HepG2 (cell line): ENCODE measurements at regions not wholly inside any gene's neighbourhood (a gene's known extent, or its start where the extent isn't known, plus 50 kb on each side); places are given as distances from the start of the nearest gene placed in this dataset.

Experiments
- ATAC-seq: fragments of 200-7000 bp; cut with Tn5 transposase; 3 replicates; pipeline ENCODE4 v1.9.1; 2020; ENCODE audit warnings: mild to moderate bottlenecking, moderate library complexity
- BruUV-seq: library from RNA; stranded (reverse); fragments of 400-500 nt; replicated peaks from 2 replicates; lab custom pipeline; 2021; lab: Mats Ljungman, UMichigan
- CTCF ChIA-PET: fragments of 300-600 bp; formaldehyde crosslinking; extraction: SDS; loops from one replicate; lab custom pipeline; 2021; ENCODE audit warnings: low total read pairs, inconsistent platforms, low intra/inter-chr PET ratio; lab: Yijun Ruan, JAX
- POLR2A ChIA-PET: fragments of 350-600 bp; sonication (Branson Sonifier 250); formaldehyde crosslinking; loops from one replicate; lab custom pipeline; 2020; ENCODE audit warnings: antibody characterized with exemption, inconsistent platforms; lab: Yijun Ruan, JAX
- DNase-seq: peaks from one replicate; pipeline ENCODE4 v3.0.0-alpha.2; 2015; ENCODE audit warnings: low spot score
- FAIRE-seq: peaks from 3 replicates; lab custom pipeline; 2011; peaks lifted over from hg19 to GRCh38; lab: Jason Lieb, UNC
- H2AFZ ChIP-seq: one replicate; pipeline ENCODE4 v1.6.1; 2011; ENCODE audit warnings: low read length, inconsistent platforms
- H3K27ac ChIP-seq: fragments of 300-600 bp; 3 replicates; pipeline ENCODE4 v1.8.0; 2011; ENCODE audit warnings: mixed run types, mild to moderate bottlenecking, mixed read lengths, low read length, inconsistent platforms; ENCODE audit not compliant: insufficient read depth; ENCODE audit errors: extremely low read length
- H3K27me3 ChIP-seq, 2 experiments: fragments of 200-600 bp in 1 of 2; 2 replicates in 1 of 2; 3 replicates in 1 of 2; pipeline versions ENCODE4 v1.6.0 to v1.8.0; 2011; ENCODE audit warnings: low read length in 2 of 2, mild to moderate bottlenecking in 2 of 2, moderate library complexity in 2 of 2, inconsistent platforms in 1 of 2; ENCODE audit not compliant: insufficient read depth in 2 of 2, control insufficient read depth in 1 of 2
- H3K36me3 ChIP-seq, 2 experiments: fragments of 200-600 bp in 1 of 2; replicated peaks in 1 of 2; 2 replicates in 1 of 2; 3 replicates in 1 of 2; pipeline versions ENCODE4 v1.5.1 to v1.8.0; 2011; ENCODE audit warnings: low read length in 2 of 2, inconsistent platforms in 1 of 2; ENCODE audit not compliant: insufficient read depth in 2 of 2, control insufficient read depth in 1 of 2
- H3K4me1 ChIP-seq: 2 replicates; pipeline ENCODE4 v1.5.1; 2012; ENCODE audit warnings: low read length, inconsistent platforms; ENCODE audit not compliant: insufficient read depth
- H3K4me2 ChIP-seq: 2 replicates; pipeline ENCODE4 v1.6.0; 2011; ENCODE audit warnings: low read depth, low read length, inconsistent platforms
- H3K4me3 ChIP-seq, 3 experiments: fragments of 200-600 bp in 1 of 3; sonication (generic), shearing (Covaris generic) in 1 of 3; replicated peaks in 1 of 3; 2 replicates each; pipeline ENCODE4 v1.5.1; 2011 to 2016; ENCODE audit warnings: low read length in 3 of 3, inconsistent platforms in 2 of 3, low read depth in 2 of 3, mild to moderate bottlenecking in 2 of 3, control low read depth in 1 of 3, mixed read lengths in 1 of 3; ENCODE audit not compliant: insufficient read depth in 1 of 3
- H3K79me2 ChIP-seq: one replicate; pipeline ENCODE4 v1.6.1; 2011; ENCODE audit warnings: low read length, inconsistent platforms; ENCODE audit not compliant: insufficient read depth
- H3K9ac ChIP-seq: 2 replicates; pipeline ENCODE4 v1.6.0; 2011; ENCODE audit warnings: mild to moderate bottlenecking, low read depth, low read length, inconsistent platforms; ENCODE audit not compliant: insufficient read depth
- H3K9me3 ChIP-seq: 2 replicates; pipeline ENCODE4 v1.5.1; 2012; ENCODE audit warnings: mild to moderate bottlenecking, low read length
- H4K20me1 ChIP-seq: 2 replicates; pipeline ENCODE4 v1.6.0; 2011; ENCODE audit warnings: inconsistent platforms, mild to moderate bottlenecking, low read length, moderate library complexity; ENCODE audit not compliant: insufficient read depth
- ARID4A ChIP-seq: sonication (generic); formaldehyde crosslinking; IDR thresholded peaks from 2 replicates; pipeline ENCODE4 v1.5.0; 2020; ENCODE audit warnings: mild to moderate bottlenecking, missing genetic modification reagents, borderline replicate concordance
- ATF7 ChIP-seq, 2 experiments: fragments of 450-650 bp in 1 of 2; sonication (generic) in 1 of 2; formaldehyde crosslinking in 1 of 2; IDR thresholded peaks; 2 replicates each; pipeline versions ENCODE4 v1.4.0 to v1.6.1; 2016 to 2020; ENCODE audit warnings: antibody characterized with exemption in 1 of 2, mild to moderate bottlenecking in 1 of 2, missing genetic modification reagents in 1 of 2
- BRD4 ChIP-seq: sonication (generic); formaldehyde crosslinking; IDR thresholded peaks from 2 replicates; pipeline ENCODE4 v1.4.0; 2020; ENCODE audit warnings: missing genetic modification reagents
- E2F5 ChIP-seq: sonication (generic); formaldehyde crosslinking; conservative IDR thresholded peaks from 2 replicates; pipeline ENCODE4 v1.4.0; 2020; ENCODE audit warnings: missing genetic modification reagents
- HNF4A ChIP-seq: sonication (generic); formaldehyde crosslinking; IDR thresholded peaks from 2 replicates; pipeline ENCODE4 v1.4.0; 2020; ENCODE audit warnings: missing genetic modification reagents
- PHB2 ChIP-seq: fragments of 450-650 bp; IDR thresholded peaks from 2 replicates; pipeline ENCODE4 v1.6.1; 2018; ENCODE audit not compliant: partially characterized antibody
- ZNF569 ChIP-seq: sonication (generic); formaldehyde crosslinking; IDR thresholded peaks from 2 replicates; pipeline ENCODE4 v1.5.0; 2020; ENCODE audit warnings: mild to moderate bottlenecking, missing genetic modification reagents, moderate library complexity, borderline replicate concordance
- WGBS: methylation state at CpG from one replicate; pipeline ENCODE4 v1.1.6; 2017; ENCODE audit warnings: low lambda C conversion rate; 5-methylcytosine and 5-hydroxymethylcytosine counted together
- in situ Hi-C: cut with HindIII; loops from 2 replicates; pipeline ENCODE4 v1.10.0; 2017; ENCODE audit warnings: low pct_unique_long_range_greater_than_20kb; ENCODE audit not compliant: extremely low pct_ligation_motif_present
- intact Hi-C: fragments of 100-400 bp; cut with micrococcal nuclease; formaldehyde crosslinking; loops from one replicate; pipeline ENCODE4 v1.10.0; 2022; ENCODE audit not compliant: unreplicated experiment
- TF ChIP-seq, protein P1 (sequence below): sonication (generic); formaldehyde crosslinking; IDR thresholded peaks from 2 replicates; pipeline ENCODE4 v1.5.0; 2020; ENCODE audit warnings: mild to moderate bottlenecking, missing genetic modification reagents, borderline replicate concordance

- Histone ChIP-seq H3K4me1 (no peaks in the 10 kb centered on the region), H3K79me2 (no peaks in the 10 kb centered on the region), H3K9me3 (peaks cover 78% of the 10 kb centered on the region), H4K20me1 (no peaks in the 10 kb centered on the region), H2AFZ (no peak overlapping the region), H3K9ac (no peak overlapping the region), H3K27me3 (no peaks in the 10 kb centered on the region), H3K27ac (no peak overlapping the region), H3K4me2 (no peak overlapping the region), H3K36me3 (no peaks in the 10 kb centered on the region), H3K4me3 (no peak overlapping the region)
- DNase-seq = no peak
- in situ Hi-C loops (no loop called here), intact Hi-C loops (no loop called here)
- ChIA-PET CTCF (no interaction called here), POLR2A (no interaction called here)
- FAIRE-seq = no peak
- WGBS = 3% methylated on average over 1 of the region's 1 CpG
- TF ChIP-seq ATF7 (IDR thresholded peaks at IDR 0.05) (peak; percentile 86), ATF7 (CRISPR knock-in tag; IDR thresholded peaks at IDR 0.05) (no peak), ZNF569 (no peak), ARID4A (CRISPR knock-in tag) (no peak), BRD4 (CRISPR knock-in tag) (no peak)
- ATAC-seq = no peak
- BruUV-seq = no TSS peak
Observed at GRCh38 chr4:14560577-14560976, 441.7 kb upstream of the CPEB2 start.

DNA sequence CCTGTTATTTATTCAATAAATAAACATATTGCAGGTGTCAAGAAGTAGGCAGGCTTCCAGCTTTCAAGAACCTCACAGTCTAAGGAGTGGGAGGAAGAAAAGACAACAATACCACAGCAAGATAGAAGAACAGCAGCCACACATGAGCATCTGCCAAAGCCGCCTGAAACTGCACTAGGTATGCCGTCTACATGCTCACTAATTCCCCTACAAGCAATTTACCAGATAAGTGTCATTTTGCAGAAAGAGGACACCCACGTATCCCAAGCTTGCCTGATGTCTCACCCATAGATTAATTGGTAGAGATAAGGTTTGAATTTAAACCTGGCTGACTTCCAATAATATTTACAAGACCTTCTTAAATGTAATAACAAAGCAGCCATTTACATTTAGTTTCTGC is 439.4 kb upstream of the CPEB2 start:
- TF ChIP-seq E2F5 (CRISPR knock-in tag) (no peak), PHB2 (no peak), HNF4A (CRISPR knock-in tag) (no peak)
- TF ChIP-seq, protein P1, sequence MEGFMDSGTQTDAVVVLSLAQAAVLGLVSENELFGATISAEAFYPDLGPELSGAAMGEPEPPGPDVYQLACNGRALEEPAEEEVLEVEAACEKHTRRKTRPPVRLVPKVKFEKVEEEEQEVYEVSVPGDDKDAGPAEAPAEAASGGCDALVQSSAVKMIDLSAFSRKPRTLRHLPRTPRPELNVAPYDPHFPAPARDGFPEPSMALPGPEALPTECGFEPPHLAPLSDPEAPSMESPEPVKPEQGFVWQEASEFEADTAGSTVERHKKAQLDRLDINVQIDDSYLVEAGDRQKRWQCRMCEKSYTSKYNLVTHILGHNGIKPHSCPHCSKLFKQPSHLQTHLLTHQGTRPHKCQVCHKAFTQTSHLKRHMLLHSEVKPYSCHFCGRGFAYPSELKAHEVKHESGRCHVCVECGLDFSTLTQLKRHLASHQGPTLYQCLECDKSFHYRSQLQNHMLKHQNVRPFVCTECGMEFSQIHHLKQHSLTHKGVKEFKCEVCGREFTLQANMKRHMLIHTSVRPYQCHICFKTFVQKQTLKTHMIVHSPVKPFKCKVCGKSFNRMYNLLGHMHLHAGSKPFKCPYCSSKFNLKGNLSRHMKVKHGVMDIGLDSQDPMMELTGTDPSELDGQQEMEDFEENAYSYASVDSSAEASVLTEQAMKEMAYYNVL (CRISPR knock-in tag) = no peak
- TF ChIP-seq, all 625 proteins: peak for 0
- H3K4me3 ChIP-seq = no peak overlapping the region
- 51% methylated on average over 3 of the region's 3 CpGs for WGBS
- H3K27me3 ChIP-seq = no peaks in the 10 kb centered on the region; a peak in 1 of 5 replicates
- DNase-seq = no peak
- ChIA-PET POLR2A (no interaction called here), CTCF (no interaction called here)
- no TSS peak for BruUV-seq
- no peaks in the 10 kb centered on the region for H3K79me2 ChIP-seq
- no peaks in the 10 kb centered on the region for H3K4me1 ChIP-seq
- no peak for ATAC-seq
- H3K9ac ChIP-seq = no peak overlapping the region
- H3K36me3 ChIP-seq = no peaks in the 10 kb centered on the region
- H3K27ac ChIP-seq = no peak overlapping the region
- intact Hi-C loops (no loop called here), in situ Hi-C loops (no loop called here)
- peaks cover 78% of the 10 kb centered on the region for H3K9me3 ChIP-seq
- H4K20me1 ChIP-seq = no peaks in the 10 kb centered on the region
- no peak overlapping the region for H3K4me2 ChIP-seq
- FAIRE-seq = no peak
- no peak overlapping the region for H2AFZ ChIP-seq
